Nephron (organoid): ENCODE measurements at regions not wholly inside any gene's neighbourhood (a gene's known extent, or its start where the extent isn't known, plus 50 kb on each side); places are given as distances from the start of the nearest gene placed in this dataset.

ENCODE experiments used
- H3K27ac Mint-ChIP-seq, 3 experiments: 2 replicates each; pipeline ENCODE4 v1.8.0; 2020; ENCODE audit warnings: mixed read lengths in 3 of 3, mild to moderate bottlenecking in 2 of 3, moderate library complexity in 1 of 3
- H3K27me3 Mint-ChIP-seq: 2 replicates; pipeline ENCODE4 v1.8.0; 2021; ENCODE audit warnings: low read depth, mild to moderate bottlenecking, moderate library complexity, mixed read lengths
- H3K36me3 Mint-ChIP-seq: 2 replicates; pipeline ENCODE4 v1.8.0; 2020; ENCODE audit warnings: low read depth, mixed read lengths
- H3K4me1 Mint-ChIP-seq: 2 replicates; pipeline ENCODE4 v1.8.0; 2020; ENCODE audit warnings: mixed read lengths
- H3K4me3 Mint-ChIP-seq, 3 experiments: 2 replicates each; pipeline ENCODE4 v1.8.0; 2020; ENCODE audit warnings: mild to moderate bottlenecking in 3 of 3, mixed read lengths in 3 of 3, moderate library complexity in 2 of 3
- H3K9me3 Mint-ChIP-seq: 2 replicates; pipeline ENCODE4 v1.8.0; 2020; ENCODE audit warnings: mixed read lengths
- CTCF ChIP-seq, 3 experiments: fragments of 200-600 bp; sonication (generic); IDR thresholded peaks; one replicate each; pipeline ENCODE4 v1.5.0; 2021; ENCODE audit warnings: antibody characterized with exemption in 3 of 3; ENCODE audit not compliant: unreplicated experiment in 3 of 3

DNA sequence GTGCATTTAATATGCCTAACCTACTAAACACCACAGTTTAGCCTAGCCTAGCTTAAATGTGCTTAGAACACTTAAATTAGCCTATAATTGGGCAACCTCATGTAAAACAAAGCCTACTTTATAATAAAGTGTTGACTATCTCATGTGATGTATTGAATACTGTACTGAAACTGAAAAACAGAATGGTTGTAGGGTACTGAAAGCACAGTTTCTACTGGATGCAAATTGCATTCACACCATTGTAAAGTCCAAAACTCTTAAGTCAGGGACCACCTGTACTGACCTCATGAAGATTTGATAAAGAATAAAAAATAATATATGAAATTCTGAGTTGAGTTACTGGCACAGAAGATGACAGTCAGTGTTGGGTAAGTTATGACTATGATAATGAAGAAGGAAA is 625.4 kb upstream of the SOX9 start:
- no peak overlapping the region for H3K4me3 Mint-ChIP-seq
- no peaks in the 10 kb centered on the region for H3K9me3 Mint-ChIP-seq
- H3K27ac Mint-ChIP-seq: no peak overlapping the region
- H3K4me1 Mint-ChIP-seq: peaks cover 8% of the 10 kb centered on the region
- no peaks in the 10 kb centered on the region for H3K36me3 Mint-ChIP-seq
- TF ChIP-seq CTCF (IDR thresholded peaks at IDR 0.05; ENCODE audit: unreplicated experiment in 3 of 3): no peak
- no peaks in the 10 kb centered on the region for H3K27me3 Mint-ChIP-seq

DNA sequence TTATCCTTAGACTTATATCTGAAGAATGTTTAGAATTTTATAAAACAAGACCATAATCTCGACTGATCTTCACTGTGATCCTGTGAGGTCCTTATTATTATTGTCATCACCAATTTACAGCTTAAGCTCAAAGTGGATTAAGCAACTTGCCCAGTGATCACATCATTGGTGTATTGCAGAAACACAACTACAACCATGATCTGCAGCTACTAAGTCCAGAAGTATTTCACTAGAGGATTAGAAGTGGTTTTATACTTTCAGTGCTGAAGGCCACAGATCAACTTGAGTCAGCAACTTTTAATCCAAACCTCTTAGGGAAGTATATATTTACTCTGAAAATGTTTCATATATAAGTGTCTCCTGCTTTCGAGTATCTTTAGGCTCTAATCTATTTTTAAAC is 624.3 kb upstream of the SOX9 start:
- H3K27ac Mint-ChIP-seq: no peak overlapping the region
- H3K36me3 Mint-ChIP-seq: no peaks in the 10 kb centered on the region
- H3K4me1 Mint-ChIP-seq: peaks cover 8% of the 10 kb centered on the region
- H3K27me3 Mint-ChIP-seq: peaks cover under 1% of the 10 kb centered on the region
- H3K4me3 Mint-ChIP-seq: no peak overlapping the region
- no peak for TF ChIP-seq CTCF (IDR thresholded peaks at IDR 0.05; ENCODE audit: unreplicated experiment in 3 of 3)
- no peaks in the 10 kb centered on the region for H3K9me3 Mint-ChIP-seq

DNA sequence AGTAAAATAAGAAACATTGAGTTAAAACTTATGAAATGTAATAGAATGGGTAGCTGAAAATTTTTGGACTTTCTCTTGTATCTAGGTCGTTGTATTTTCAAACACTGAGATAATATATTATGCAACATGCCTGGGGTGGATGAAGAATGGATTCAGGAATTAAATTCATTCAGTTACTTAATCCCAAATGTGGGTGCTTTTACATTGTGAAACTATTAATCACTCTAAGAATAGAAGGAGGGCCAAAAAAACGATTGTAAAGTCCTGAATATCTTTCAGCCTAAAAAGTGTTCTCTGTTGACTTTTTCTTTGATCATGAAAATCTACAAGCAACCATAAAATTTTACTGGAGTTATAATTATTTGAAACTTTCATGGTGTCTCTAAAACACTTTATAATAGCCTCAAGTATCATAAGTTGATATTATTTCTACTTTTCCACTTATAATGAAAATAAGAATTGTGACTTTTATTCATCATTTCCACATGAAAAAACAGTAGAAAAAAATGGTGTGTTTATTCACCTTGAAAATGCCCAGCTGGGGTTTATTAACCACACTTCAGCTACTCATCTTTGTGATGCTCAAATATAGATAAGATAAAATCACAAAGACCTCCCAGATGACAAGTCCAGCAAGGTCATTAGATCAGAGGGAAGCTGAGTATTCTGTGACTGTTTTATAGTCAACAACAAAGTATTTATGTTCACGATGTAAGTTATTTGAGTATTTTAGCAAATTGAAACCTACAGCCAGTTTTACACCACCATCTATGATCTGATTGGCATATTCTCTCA is 619.9 kb upstream of the SOX9 start:
- Mint-ChIP-seq H3K27ac (no peak overlapping the region), H3K9me3 (no peaks in the 10 kb centered on the region), H3K36me3 (no peaks in the 10 kb centered on the region), H3K4me3 (no peak overlapping the region), H3K4me1 (no peaks in the 10 kb centered on the region), H3K27me3 (peaks cover 7% of the 10 kb centered on the region)
- TF ChIP-seq CTCF (IDR thresholded peaks at IDR 0.05; ENCODE audit: unreplicated experiment in 3 of 3): no peak

DNA sequence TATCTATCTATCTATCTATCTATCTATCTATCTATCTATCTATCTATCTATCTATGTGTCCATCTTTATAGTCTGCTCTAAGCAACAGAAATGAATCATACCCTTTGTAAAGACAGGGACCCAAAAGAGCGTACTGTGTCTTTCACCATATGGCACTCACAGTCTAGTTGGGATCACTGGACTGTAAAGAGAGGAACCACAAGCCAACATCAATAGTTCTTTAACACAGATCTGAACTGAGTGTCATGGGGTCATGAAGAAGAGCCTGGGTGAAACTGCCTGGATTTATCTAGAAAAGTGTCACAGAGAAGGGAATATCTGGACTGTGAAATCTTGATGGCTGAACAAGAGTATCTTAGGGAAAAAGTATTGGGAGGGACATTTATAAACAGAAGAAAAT is 619.1 kb upstream of the SOX9 start:
- Mint-ChIP-seq H3K27me3 (peaks cover 12% of the 10 kb centered on the region), H3K4me3 (no peak overlapping the region), H3K36me3 (no peaks in the 10 kb centered on the region), H3K9me3 (no peaks in the 10 kb centered on the region), H3K4me1 (no peaks in the 10 kb centered on the region), H3K27ac (no peak overlapping the region)
- TF ChIP-seq CTCF (IDR thresholded peaks at IDR 0.05; ENCODE audit: unreplicated experiment in 3 of 3): no peak

DNA sequence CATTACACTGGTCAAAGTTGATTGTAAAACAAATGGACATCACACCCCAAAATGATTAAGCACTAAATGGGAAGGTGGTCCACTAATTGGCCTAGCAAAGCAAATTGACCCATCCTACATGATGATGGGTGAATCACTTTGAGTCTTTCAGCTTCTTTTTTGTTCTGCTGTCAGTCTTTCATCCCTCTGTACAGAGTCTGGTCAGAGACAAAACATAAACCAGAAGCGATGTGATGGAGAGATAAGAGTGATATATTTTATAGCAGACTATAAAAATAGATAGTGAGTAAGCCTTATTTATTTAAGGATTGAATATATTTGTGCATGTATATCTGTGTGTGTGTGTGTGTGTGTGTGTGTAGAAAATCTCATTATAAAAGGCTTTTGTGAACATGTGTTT is 618.4 kb upstream of the SOX9 start:
- TF ChIP-seq CTCF (IDR thresholded peaks at IDR 0.05; ENCODE audit: unreplicated experiment in 3 of 3): no peak
- Mint-ChIP-seq H3K9me3 (no peaks in the 10 kb centered on the region), H3K36me3 (no peaks in the 10 kb centered on the region), H3K27me3 (peaks cover 12% of the 10 kb centered on the region), H3K4me1 (no peaks in the 10 kb centered on the region), H3K27ac (no peak overlapping the region), H3K4me3 (no peak overlapping the region)
